K562 (cell line): ENCODE measurements at regions not wholly inside any gene's neighbourhood (a gene's known extent, or its start where the extent isn't known, plus 50 kb on each side); places are given as distances from the start of the nearest gene placed in this dataset.

Experiments
- ATAC-seq: fragments of 200-7000 bp; cut with Tn5 transposase; 3 replicates; pipeline ENCODE4 v1.9.1; 2020; ENCODE audit warnings: moderate library complexity
- BruUV-seq: library from RNA; stranded (reverse); fragments of 400-500 nt; replicated peaks from 2 replicates; lab custom pipeline; 2021; lab: Mats Ljungman, UMichigan
- CTCF ChIA-PET: fragments of 300-600 bp; formaldehyde crosslinking; extraction: SDS; loops from one replicate; lab custom pipeline; 2021; ENCODE audit warnings: low intra/inter-chr PET ratio; lab: Yijun Ruan, JAX
- POLR2A ChIA-PET: fragments of 300-600, 350-650 bp; sonication (Branson Sonifier 250); formaldehyde crosslinking; extraction: SDS; loops from one replicate; lab custom pipeline; 2021; ENCODE audit warnings: antibody characterized with exemption, inconsistent platforms; lab: Yijun Ruan, JAX
- DNase-seq, 4 experiments: peaks; one replicate each; pipeline versions ENCODE4 v3.0.0 to v3.0.0-alpha.2; 2011 to 2018; ENCODE audit warnings: low spot score in 3 of 4, mixed read lengths in 3 of 4; ENCODE audit errors: extremely low read depth in 1 of 4
- FAIRE-seq: peaks from 2 replicates; lab custom pipeline; 2011; peaks lifted over from hg19 to GRCh38; lab: Jason Lieb, UNC
- H2AFZ ChIP-seq: 2 replicates; pipeline ENCODE4 v1.6.0; 2011; ENCODE audit warnings: low read depth, low read length, control low read depth, inconsistent platforms
- H3K27ac ChIP-seq: fragments of 200-600 bp; 3 replicates; pipeline ENCODE4 v1.8.0; 2011; ENCODE audit warnings: low read depth, mild to moderate bottlenecking, control low read depth, inconsistent platforms, low read length, moderate library complexity, mixed read lengths; ENCODE audit errors: extremely low read depth
- H3K27me3 ChIP-seq, 2 experiments: fragments of 300-600 bp in 1 of 2; 2 replicates in 1 of 2; 3 replicates in 1 of 2; pipeline versions ENCODE4 v1.6.0 to v1.8.0; 2011; ENCODE audit warnings: inconsistent platforms in 2 of 2, low read length in 2 of 2, mild to moderate bottlenecking in 1 of 2, mixed read lengths in 1 of 2, moderate library complexity in 1 of 2; ENCODE audit not compliant: control insufficient read depth in 2 of 2, insufficient read depth in 2 of 2
- H3K36me3 ChIP-seq: fragments of 300-600 bp; 3 replicates; pipeline ENCODE4 v1.8.0; 2011; ENCODE audit warnings: mild to moderate bottlenecking, low read length, inconsistent platforms; ENCODE audit not compliant: control insufficient read depth, insufficient read depth
- H3K4me1 ChIP-seq, 2 experiments: fragments of 200-600 bp in 1 of 2; replicated peaks in 1 of 2; 2 replicates in 1 of 2; 3 replicates in 1 of 2; pipeline versions ENCODE4 v1.5.1 to v1.8.0; 2011; ENCODE audit warnings: inconsistent platforms in 2 of 2, low read length in 2 of 2, mild to moderate bottlenecking in 1 of 2, mixed read lengths in 1 of 2, moderate library complexity in 1 of 2; ENCODE audit not compliant: control insufficient read depth in 2 of 2, insufficient read depth in 2 of 2
- H3K4me2 ChIP-seq: 2 replicates; pipeline ENCODE4 v1.6.1; 2011; ENCODE audit warnings: low read length, control low read depth, inconsistent platforms, mixed read lengths; ENCODE audit not compliant: insufficient read depth
- H3K4me3 ChIP-seq: fragments of 200-600 bp; sonication (generic), shearing (Covaris generic); 2 replicates; pipeline ENCODE4 v1.5.1; 2016; ENCODE audit warnings: control low read depth, inconsistent platforms
- H3K79me2 ChIP-seq: fragments of 200-600 bp; 3 replicates; pipeline ENCODE4 v1.8.0; 2011; ENCODE audit warnings: low read length, inconsistent platforms; ENCODE audit not compliant: control insufficient read depth, insufficient read depth
- H3K9ac ChIP-seq, 2 experiments: 2 replicates each; pipeline versions ENCODE4 v1.6.0 to v1.6.1; 2011; ENCODE audit warnings: low read depth in 2 of 2, low read length in 2 of 2, control low read depth in 1 of 2, inconsistent platforms in 1 of 2, mild to moderate bottlenecking in 1 of 2, mixed read lengths in 1 of 2; ENCODE audit not compliant: insufficient read depth in 1 of 2
- H3K9me1 ChIP-seq: one replicate; pipeline ENCODE4 v1.6.0; 2011; ENCODE audit warnings: inconsistent platforms, mild to moderate bottlenecking, low read length, moderate library complexity; ENCODE audit not compliant: control insufficient read depth, insufficient read depth
- H3K9me3 ChIP-seq: replicated peaks from 2 replicates; pipeline ENCODE4 v1.5.1; 2011; ENCODE audit warnings: low read depth, low read length, inconsistent platforms; ENCODE audit not compliant: control insufficient read depth, insufficient read depth
- H4K20me1 ChIP-seq: replicated peaks from 2 replicates; pipeline ENCODE4 v1.6.1; 2011; ENCODE audit warnings: low read length, inconsistent platforms, mixed read lengths; ENCODE audit not compliant: control insufficient read depth, insufficient read depth
- BCLAF1 ChIP-seq, 2 experiments: fragments of 450-650 bp in 1 of 2; IDR thresholded peaks; 2 replicates each; pipeline ENCODE4 v1.6.1; 2011 to 2017; ENCODE audit warnings: low read depth in 2 of 2, antibody characterized with exemption in 1 of 2, borderline replicate concordance in 1 of 2, low read length in 1 of 2, mild to moderate bottlenecking in 1 of 2, mixed read lengths in 1 of 2; ENCODE audit not compliant: control insufficient read depth in 1 of 2
- EP300 ChIP-seq: IDR thresholded peaks from 2 replicates; pipeline ENCODE4 v1.6.1; 2012; ENCODE audit warnings: low read length, improper control_type of control experiment
- GABPB2 ChIP-seq: fragments of 250-450 bp; sonication (Bioruptor Pico); conservative IDR thresholded peaks from 2 replicates; pipeline ENCODE4 v1.5.1; 2021; ENCODE audit warnings: mild to moderate bottlenecking
- MCM2 ChIP-seq: fragments of 450-650 bp; IDR thresholded peaks from 2 replicates; pipeline ENCODE4 v1.6.1; 2017; ENCODE audit warnings: low read depth, mild to moderate bottlenecking
- MECOM ChIP-seq: fragments of 250-450 bp; sonication (Bioruptor Pico); IDR thresholded peaks from 2 replicates; pipeline ENCODE4 v1.8.0; 2022; ENCODE audit warnings: inconsistent platforms
- MEF2D ChIP-seq: conservative IDR thresholded peaks from 2 replicates; pipeline ENCODE4 v1.6.1; 2016; ENCODE audit warnings: low read depth, missing genetic modification characterization, missing compliant biosample characterization
- NR3C1 ChIP-seq: sonication (generic); formaldehyde crosslinking; IDR thresholded peaks from 2 replicates; pipeline ENCODE4 v1.8.1; 2022; ENCODE audit warnings: missing genetic modification reagents
- PRMT5 ChIP-seq: sonication (generic); formaldehyde crosslinking; IDR thresholded peaks from 2 replicates; pipeline ENCODE4 v1.5.0; 2020; ENCODE audit warnings: missing genetic modification reagents
- TARDBP ChIP-seq: fragments of 450-650 bp; IDR thresholded peaks from 2 replicates; pipeline ENCODE4 v1.6.1; 2016
- TCFL5 ChIP-seq: fragments of 250-450 bp; sonication (Bioruptor Pico); conservative IDR thresholded peaks from 2 replicates; pipeline ENCODE4 v1.6.1; 2021; ENCODE audit warnings: mild to moderate bottlenecking, moderate library complexity, matching md5 sums
- TRIM28 ChIP-seq: fragments of 450-650 bp; IDR thresholded peaks from 2 replicates; pipeline ENCODE4 v1.6.1; 2017
- ZNF134 ChIP-seq: fragments of 250-450 bp; sonication (Bioruptor Pico); conservative IDR thresholded peaks from 2 replicates; pipeline ENCODE4 v1.4.0; 2020
- ZNF232 ChIP-seq: sonication (generic); formaldehyde crosslinking; IDR thresholded peaks from 2 replicates; pipeline ENCODE4 v1.8.0; 2022; ENCODE audit warnings: mild to moderate bottlenecking, missing genetic modification reagents
- ZNF3 ChIP-seq: fragments of 250-450 bp; sonication (Bioruptor Pico); IDR thresholded peaks from 2 replicates; pipeline ENCODE4 v1.5.0; 2021; ENCODE audit warnings: mild to moderate bottlenecking, moderate library complexity
- ZNF609 ChIP-seq: sonication (generic); formaldehyde crosslinking; IDR thresholded peaks from 2 replicates; pipeline ENCODE4 v1.8.1; 2023; ENCODE audit warnings: missing genetic modification reagents, mild to moderate bottlenecking, borderline replicate concordance
- ZNF77 ChIP-seq: fragments of 250-450 bp; sonication (Bioruptor Pico); IDR thresholded peaks from 2 replicates; pipeline ENCODE4 v1.5.0; 2020
- WGBS: fragments of 100-300 bp; shearing (Covaris generic); methylation state at CpG from one replicate; pipeline ENCODE4 v1.1.6; 2016; ENCODE audit warnings: low coverage, mixed read lengths; ENCODE audit not compliant: insufficient coverage; ENCODE audit errors: missing lambda C conversion rate; 5-methylcytosine and 5-hydroxymethylcytosine counted together
- in situ Hi-C: fragments of 300-500 bp; cut with MboI; formaldehyde crosslinking; loops from 4 replicates; pipeline ENCODE4 v1.15.0; 2018; ENCODE audit warnings: inconsistent platforms, mixed read lengths
- intact Hi-C: fragments of 100-400 bp; cut with micrococcal nuclease; formaldehyde crosslinking; loops from 2 replicates; pipeline ENCODE4 v1.14.2; 2022

- ATAC-seq (no peak), DNase-seq (no peak), FAIRE-seq (no peak)
- 6% methylated on average over 5 of the region's 7 CpGs for whole genome bisulfite sequencing
- Histone ChIP-seq H3K9me3 (no peaks in the 10 kb centered on the region), H3K79me2 (no peaks in the 10 kb centered on the region), H2AFZ (no peak overlapping the region), H3K4me3 (no peak overlapping the region), H3K9me1 (no peaks in the 10 kb centered on the region), H3K27me3 (peaks cover 0 to 55% of the 10 kb centered on the region in 2 experiments), H3K9ac (no peak overlapping the region), H4K20me1 (no peaks in the 10 kb centered on the region), H3K4me2 (no peak overlapping the region), H3K36me3 (no peaks in the 10 kb centered on the region), H3K4me1 (peaks cover 0 to 14% of the 10 kb centered on the region in 2 experiments; a peak in 2 of 5 replicates), H3K27ac (no peak overlapping the region)
- intact Hi-C loops (no loop called here), in situ Hi-C loops (no loop called here)
- BruUV-seq: no TSS peak
- TF ChIP-seq GABPB2 (CRISPR knock-in tag) (no peak), ZNF77 (CRISPR knock-in tag) (no peak), EP300 (no peak), MCM2 (no peak), TCFL5 (CRISPR knock-in tag) (no peak), BCLAF1 (IDR thresholded peaks at IDR 0.05; ENCODE audit: borderline replicate concordance in 1 of 2, control insufficient read depth in 1 of 2, low read depth in 2 of 2, low read length in 1 of 2) (no peak), ZNF232 (no peak), ZNF134 (CRISPR knock-in tag) (no peak), TRIM28 (no peak), PRMT5 (no peak), MEF2D (no peak), ZNF609 (CRISPR knock-in tag) (no peak), NR3C1 (CRISPR knock-in tag) (no peak), ZNF3 (CRISPR knock-in tag) (no peak), TARDBP (no peak), MECOM (no peak)
- CTCF ChIA-PET: no interaction called here
- POLR2A ChIA-PET: no interaction called here
Measured at GRCh38 chr3:127134466-127134865, 58.5 kb upstream of the PRR23E start.
